Psoas muscle (tissue), 7 donors: ENCODE measurements at regions not wholly inside any gene's neighbourhood (a gene's known extent, or its start where the extent isn't known, plus 50 kb on each side); places are given as distances from the start of the nearest gene placed in this dataset.

Experiments
- ATAC-seq, 4 donors: fragments of 200-7000 bp; cut with Tn5 transposase; one replicate each; pipeline ENCODE4 v1.9.1; 2020; ENCODE audit warnings: moderate library complexity in 3 of 4, mild to moderate bottlenecking in 2 of 4
- DNase-seq, 2 donors: peaks; one replicate each; pipeline ENCODE4 v3.0.0-alpha.2; 2020
- H3K27ac ChIP-seq: fragments of 200-600 bp; one replicate; pipeline ENCODE4 v1.8.0; 2022
- H3K27me3 ChIP-seq, 3 donors: fragments of 200-600 bp in 1 of 3; one replicate each; pipeline versions ENCODE4 v1.6.1 to v1.8.0; 2013 to 2022; ENCODE audit warnings: low read length in 2 of 3, mild to moderate bottlenecking in 2 of 3, moderate library complexity in 1 of 3; ENCODE audit not compliant: insufficient read depth in 3 of 3
- H3K36me3 ChIP-seq, 2 donors: fragments of 200-600 bp in 1 of 2; one replicate each; pipeline versions ENCODE4 v1.6.1 to v1.8.0; 2013 to 2022; ENCODE audit warnings: low read depth in 1 of 2, mild to moderate bottlenecking in 1 of 2, moderate library complexity in 1 of 2; ENCODE audit not compliant: insufficient read depth in 1 of 2
- H3K4me1 ChIP-seq: fragments of 200-600 bp; one replicate; pipeline ENCODE4 v1.8.0; 2022
- H3K4me3 ChIP-seq: fragments of 200-600 bp; one replicate; pipeline ENCODE4 v1.8.0; 2022; ENCODE audit warnings: mild to moderate bottlenecking
- H3K9me3 ChIP-seq: fragments of 200-600 bp; one replicate; pipeline ENCODE4 v1.8.0; 2022
- CTCF ChIP-seq: fragments of 200-600 bp; IDR thresholded peaks from one replicate; pipeline ENCODE4 v1.8.0; 2022; ENCODE audit warnings: antibody characterized with exemption
- WGBS, 3 donors: extraction: QIAGEN DNeasy Blood & Tissue Kit; methylation state at CpG; one replicate each; pipeline versions ENCODE4 v1.1.6 to v1.1.7; 2013; 5-methylcytosine and 5-hydroxymethylcytosine counted together
- intact Hi-C, 2 donors: fragments of 100-400 bp; cut with DNase I; formaldehyde crosslinking; loops; one replicate each; pipeline versions ENCODE4 v1.11.0 to v1.14.2; 2022
- donor health status: healthy with polysubstance abuse.
- donor health status: DM: no; HTN: no; CAD: no; lungs with moderate emphysema.
- donor health status: Bipolar disorder and iron deficiency.
- donor health status: healthy.
- donor health status: DM: yes; HTN: yes; CAD: no.
- donor health status: DM: no; HTN: no; CAD: no.
- donor health status: DM: yes; HTN: yes; CAD: no.

- ATAC-seq: no peak
- no peak for TF ChIP-seq CTCF
- Histone ChIP-seq H3K4me1 (no peaks in the 10 kb centered on the region), H3K36me3 (no peaks in the 10 kb centered on the region), H3K27ac (no peak overlapping the region), H3K4me3 (no peak overlapping the region), H3K27me3 (no peaks in the 10 kb centered on the region), H3K9me3 (peaks cover 9% of the 10 kb centered on the region)
- no peak for DNase-seq
- intact Hi-C loops: no loop called here
- 11 to 46% (median 45%) methylated on average over 3 of the region's 3 CpGs for WGBS, 3 donors
These were observed 105.2 kb upstream of the RAI14 start for GRCh38 chr5:34550964-34551363.

DNA sequence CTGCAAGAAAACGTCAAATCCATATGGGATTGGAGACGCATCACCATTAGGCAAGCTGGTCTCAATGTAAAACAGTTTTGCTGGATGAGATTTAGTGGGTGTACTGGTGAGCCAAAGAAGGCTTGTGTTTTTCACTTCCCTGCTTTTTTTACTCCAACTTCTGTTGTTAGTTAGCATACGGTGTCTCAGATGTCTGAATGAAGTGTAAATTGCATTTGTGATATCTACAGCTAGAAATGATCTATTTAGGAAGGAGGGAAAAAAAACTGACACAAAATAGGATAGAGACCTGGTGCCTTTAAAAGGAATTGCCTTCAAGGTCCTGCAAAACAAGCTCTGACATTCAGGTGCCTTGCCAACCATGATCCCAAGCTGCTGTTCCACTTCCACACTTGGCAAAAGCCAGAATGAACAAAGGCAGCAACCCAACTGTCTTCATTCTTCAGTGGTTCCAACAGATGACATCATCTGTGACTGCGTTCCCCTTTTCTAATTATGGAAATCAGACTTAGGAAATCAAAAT is 104.2 kb upstream of the RAI14 start:
- no peak overlapping the region for H3K27ac ChIP-seq
- WGBS, 3 donors: 16 to 33% (median 16%) methylated on average over 4 of the region's 4 CpGs
- DNase-seq: no peak

GRCh38 chr5:34552686-34553085 is 103.4 kb upstream of the RAI14 start:
- WGBS, 3 donors: 50 to 70% (median 57%) methylated on average over 3 of the region's 3 CpGs
- no peak overlapping the region for H3K4me3 ChIP-seq
- DNase-seq (no peak), ATAC-seq (no peak)
- no peaks in the 10 kb centered on the region for H3K9me3 ChIP-seq
- no peak for TF ChIP-seq CTCF
- intact Hi-C loops: no loop called here
- no peak overlapping the region for H3K27ac ChIP-seq
- no peaks in the 10 kb centered on the region for H3K4me1 ChIP-seq
- no peaks in the 10 kb centered on the region for H3K36me3 ChIP-seq
- H3K27me3 ChIP-seq: no peaks in the 10 kb centered on the region

More for the DNA sequence above, 104.2 kb upstream of the RAI14 start:
- Histone ChIP-seq H3K4me3 (no peak overlapping the region), H3K4me1 (no peaks in the 10 kb centered on the region), H3K36me3 (no peaks in the 10 kb centered on the region), H3K27me3 (no peaks in the 10 kb centered on the region), H3K9me3 (peaks cover 4% of the 10 kb centered on the region)
- intact Hi-C loops: no loop called here
- no peak for ATAC-seq
- TF ChIP-seq CTCF: no peak

DNA sequence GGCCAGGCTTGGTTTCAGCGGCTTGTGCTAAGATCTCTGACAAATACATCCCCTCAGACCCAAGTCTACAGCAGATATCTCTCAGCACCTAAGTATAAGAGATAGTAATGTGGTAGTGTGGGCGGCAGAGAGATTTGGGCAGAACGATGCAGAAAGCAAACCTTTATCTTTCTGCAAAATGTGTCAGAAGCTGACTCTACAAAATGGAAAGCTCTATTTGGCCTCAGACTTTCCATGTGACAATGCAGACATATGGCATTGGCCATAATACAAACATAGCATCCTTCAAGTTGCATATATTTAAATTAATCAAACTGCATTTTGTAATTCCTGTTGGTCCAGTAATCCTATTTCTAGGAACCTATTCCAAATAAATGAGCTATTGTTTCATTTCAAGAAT is 102.5 kb upstream of the RAI14 start:
- Histone ChIP-seq H3K4me3 (no peak overlapping the region), H3K4me1 (no peaks in the 10 kb centered on the region), H3K36me3 (no peaks in the 10 kb centered on the region), H3K27ac (no peak overlapping the region), H3K9me3 (no peaks in the 10 kb centered on the region), H3K27me3 (no peaks in the 10 kb centered on the region)
- no peak for TF ChIP-seq CTCF
- 65 to 74% (median 68%) methylated on average over 3 of the region's 3 CpGs for WGBS, 3 donors
- intact Hi-C loops: no loop called here
- DNase-seq (no peak), ATAC-seq (no peak)

GRCh38 chr5:34554641-34555040 is 101.5 kb upstream of the RAI14 start:
- Histone ChIP-seq H3K27ac (no peak overlapping the region), H3K4me1 (no peaks in the 10 kb centered on the region), H3K27me3 (no peaks in the 10 kb centered on the region), H3K4me3 (no peak overlapping the region), H3K36me3 (no peaks in the 10 kb centered on the region), H3K9me3 (no peaks in the 10 kb centered on the region)
- WGBS, 3 donors: 10 to 19% (median 11%) methylated on average over 5 of the region's 5 CpGs
- DNase-seq (no peak), ATAC-seq (no peak)
- no peak for TF ChIP-seq CTCF
- intact Hi-C loops: no loop called here
